ENCODE measurements at regions not wholly inside any gene's neighbourhood (a gene's known extent, or its start where the extent isn't known, plus 50 kb on each side); places are given as distances from the start of the nearest gene placed in this dataset.

- Mint-ChIP-seq H3K4me1 (peaks cover 9% of the 10 kb centered on the region), H3K27me3 (ENCODE audit: low read depth) (peaks cover 12% of the 10 kb centered on the region), H3K4me3 (no peak overlapping the region), H3K9me3 (peaks cover 17% of the 10 kb centered on the region), H3K27ac (no peak overlapping the region), H3K36me3 (no peaks in the 10 kb centered on the region)
- TF ChIP-seq, protein P1, sequence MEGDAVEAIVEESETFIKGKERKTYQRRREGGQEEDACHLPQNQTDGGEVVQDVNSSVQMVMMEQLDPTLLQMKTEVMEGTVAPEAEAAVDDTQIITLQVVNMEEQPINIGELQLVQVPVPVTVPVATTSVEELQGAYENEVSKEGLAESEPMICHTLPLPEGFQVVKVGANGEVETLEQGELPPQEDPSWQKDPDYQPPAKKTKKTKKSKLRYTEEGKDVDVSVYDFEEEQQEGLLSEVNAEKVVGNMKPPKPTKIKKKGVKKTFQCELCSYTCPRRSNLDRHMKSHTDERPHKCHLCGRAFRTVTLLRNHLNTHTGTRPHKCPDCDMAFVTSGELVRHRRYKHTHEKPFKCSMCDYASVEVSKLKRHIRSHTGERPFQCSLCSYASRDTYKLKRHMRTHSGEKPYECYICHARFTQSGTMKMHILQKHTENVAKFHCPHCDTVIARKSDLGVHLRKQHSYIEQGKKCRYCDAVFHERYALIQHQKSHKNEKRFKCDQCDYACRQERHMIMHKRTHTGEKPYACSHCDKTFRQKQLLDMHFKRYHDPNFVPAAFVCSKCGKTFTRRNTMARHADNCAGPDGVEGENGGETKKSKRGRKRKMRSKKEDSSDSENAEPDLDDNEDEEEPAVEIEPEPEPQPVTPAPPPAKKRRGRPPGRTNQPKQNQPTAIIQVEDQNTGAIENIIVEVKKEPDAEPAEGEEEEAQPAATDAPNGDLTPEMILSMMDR (IDR thresholded peaks at IDR 0.05; ENCODE audit: unreplicated experiment), result no peak
- DNase-seq (ENCODE audit: low spot score in 2 of 2, unreplicated experiment in 2 of 2), result no peak
These were observed 144.5 kb upstream of the GDNF start for GRCh38 chr5:37984300-37984699.

GRCh38 chr5:37983463-37983862, 143.6 kb upstream of the GDNF start:
- Mint-ChIP-seq H3K36me3 (no peaks in the 10 kb centered on the region), H3K4me3 (no peak overlapping the region), H3K27ac (no peak overlapping the region), H3K4me1 (peaks cover 6% of the 10 kb centered on the region), H3K27me3 (ENCODE audit: low read depth) (peaks cover 12% of the 10 kb centered on the region), H3K9me3 (peaks cover 17% of the 10 kb centered on the region)
- TF ChIP-seq, protein P1 (IDR thresholded peaks at IDR 0.05; ENCODE audit: unreplicated experiment), result no peak
- no peak for DNase-seq (ENCODE audit: low spot score in 2 of 2, unreplicated experiment in 2 of 2)

DNA sequence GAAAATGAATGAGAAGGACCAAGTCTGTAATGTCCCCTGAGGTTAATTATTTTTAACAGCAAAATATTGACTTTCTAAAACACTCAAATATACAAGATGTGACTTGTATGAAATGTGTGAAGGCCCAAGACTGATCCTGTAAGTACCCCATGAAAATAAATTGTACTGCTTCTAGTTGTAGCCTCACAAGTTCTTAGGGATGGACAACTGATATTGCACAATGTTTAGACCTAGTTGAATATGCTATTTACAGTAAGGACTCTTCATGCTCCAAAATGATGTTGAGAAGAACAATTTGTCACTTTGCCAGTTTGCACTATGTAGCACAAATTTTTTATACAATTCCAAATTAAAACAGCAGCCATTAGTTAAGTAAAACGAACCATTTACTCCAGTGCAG, 139.7 kb upstream of the GDNF start:
- H3K27ac Mint-ChIP-seq, result no peak overlapping the region
- H3K27me3 Mint-ChIP-seq (ENCODE audit: low read depth), result peaks cover 3% of the 10 kb centered on the region
- no peak overlapping the region for H3K4me3 Mint-ChIP-seq
- TF ChIP-seq, protein P1 (IDR thresholded peaks at IDR 0.05; ENCODE audit: unreplicated experiment), result no peak
- no peaks in the 10 kb centered on the region for H3K4me1 Mint-ChIP-seq
- DNase-seq (ENCODE audit: low spot score in 2 of 2, unreplicated experiment in 2 of 2), result no peak
- no peaks in the 10 kb centered on the region for H3K36me3 Mint-ChIP-seq
- peaks cover 21% of the 10 kb centered on the region for H3K9me3 Mint-ChIP-seq

GRCh38 chr5:37975531-37975930, 135.7 kb upstream of the GDNF start:
- no peaks in the 10 kb centered on the region for H3K4me1 Mint-ChIP-seq
- H3K27ac Mint-ChIP-seq, result no peak overlapping the region
- peaks cover 9% of the 10 kb centered on the region for H3K9me3 Mint-ChIP-seq
- TF ChIP-seq, protein P1 (IDR thresholded peaks at IDR 0.05; ENCODE audit: unreplicated experiment), result no peak
- DNase-seq (ENCODE audit: low spot score in 2 of 2, unreplicated experiment in 2 of 2), result no peak
- H3K27me3 Mint-ChIP-seq (ENCODE audit: low read depth), result peaks cover 9% of the 10 kb centered on the region
- H3K4me3 Mint-ChIP-seq, result no peak overlapping the region
- H3K36me3 Mint-ChIP-seq, result no peaks in the 10 kb centered on the region

- no peak for DNase-seq (ENCODE audit: low spot score in 2 of 2, unreplicated experiment in 2 of 2)
- no peak overlapping the region for H3K27ac Mint-ChIP-seq
- TF ChIP-seq, protein P1 (IDR thresholded peaks at IDR 0.05; ENCODE audit: unreplicated experiment), result no peak
- H3K4me3 Mint-ChIP-seq, result no peak overlapping the region
- H3K4me1 Mint-ChIP-seq, result peaks cover 8% of the 10 kb centered on the region
- peaks cover 18% of the 10 kb centered on the region for H3K27me3 Mint-ChIP-seq (ENCODE audit: low read depth)
- peaks cover 1% of the 10 kb centered on the region for H3K9me3 Mint-ChIP-seq
- no peaks in the 10 kb centered on the region for H3K36me3 Mint-ChIP-seq
These were observed 131.7 kb upstream of the GDNF start for GRCh38 chr5:37971483-37972024.

GRCh38 chr5:37966871-37967270, 127.0 kb upstream of the GDNF start:
- Mint-ChIP-seq H3K27ac (peak overlapping the region; percentile 25), H3K27me3 (ENCODE audit: low read depth) (peaks cover 16% of the 10 kb centered on the region), H3K4me3 (no peak overlapping the region), H3K9me3 (no peaks in the 10 kb centered on the region), H3K4me1 (peaks cover 16% of the 10 kb centered on the region), H3K36me3 (no peaks in the 10 kb centered on the region)
- DNase-seq (ENCODE audit: low spot score in 2 of 2, unreplicated experiment in 2 of 2), result no peak
- TF ChIP-seq, protein P1 (IDR thresholded peaks at IDR 0.05; ENCODE audit: unreplicated experiment), result no peak

All from mesothelial cell of epicardium (in vitro differentiated cells).